NCI-H128 (cell line): ENCODE measurements at regions not wholly inside any gene's neighbourhood (a gene's known extent, or its start where the extent isn't known, plus 50 kb on each side); places are given as distances from the start of the nearest gene placed in this dataset.

ENCODE experiments used
- DNase-seq: peaks from one replicate; lab custom pipeline; 2025; ENCODE audit not compliant: unreplicated experiment; lab: John Stamatoyannopoulos, UW

- DNase-seq, result no peak
Observed at GRCh38 chr18:44602845-44603244, 77.8 kb upstream of the SETBP1 start.

- DNase-seq, result no peak
Observed at GRCh38 chr18:44609181-44609941, 71.3 kb upstream of the SETBP1 start.

- DNase-seq, result no peak
Observed at GRCh38 chr18:44620812-44621211, 59.9 kb upstream of the SETBP1 start.

- no peak for DNase-seq
Observed at GRCh38 chr18:44624052-44624451, 56.6 kb upstream of the SETBP1 start.

GRCh38 chr18:44625386-44625785 is 55.3 kb upstream of the SETBP1 start:
- no peak for DNase-seq

- DNase-seq, result no peak
Observed at GRCh38 chr18:44626236-44626635, 54.5 kb upstream of the SETBP1 start.

- DNase-seq, result no peak
Observed at GRCh38 chr18:44626807-44627206, 53.9 kb upstream of the SETBP1 start.

- no peak for DNase-seq
Observed at GRCh38 chr18:44627280-44627679, 53.4 kb upstream of the SETBP1 start.

- DNase-seq, result no peak
Observed at GRCh38 chr18:44629406-44629805, 51.3 kb upstream of the SETBP1 start.

GRCh38 chr18:44630118-44630517 is 50.6 kb upstream of the SETBP1 start:
- DNase-seq, result no peak
